OCI-LY1 (cell line): ENCODE measurements at regions not wholly inside any gene's neighbourhood (a gene's known extent, or its start where the extent isn't known, plus 50 kb on each side); places are given as distances from the start of the nearest gene placed in this dataset.

Experiments used
- CTCF ChIP-seq: fragments of 200-600 bp; sonication (generic), shearing (Covaris generic); IDR thresholded peaks from 2 replicates; pipeline ENCODE4 v1.5.1; 2017; ENCODE audit warnings: mild to moderate bottlenecking, antibody characterized with exemption, low read length, moderate library complexity, mixed read lengths
- EZH2 ChIP-seq: fragments of 200-600 bp; sonication (generic), shearing (Covaris generic); IDR thresholded peaks from 2 replicates; pipeline ENCODE4 v1.8.0; 2017; ENCODE audit warnings: borderline replicate concordance, mixed run types, mild to moderate bottlenecking, antibody characterized with exemption, low read length, moderate library complexity, mixed read lengths

- no peak for TF ChIP-seq EZH2
- no peak for TF ChIP-seq CTCF
These were observed 87.0 kb upstream of the MAP4K3 start for GRCh38 chr2:39524061-39524460.
